GM21526 (cell line): ENCODE measurements at regions not wholly inside any gene's neighbourhood (a gene's known extent, or its start where the extent isn't known, plus 50 kb on each side); places are given as distances from the start of the nearest gene placed in this dataset.

ENCODE experiments used
- ATAC-seq: cut with Tn5 transposase; IDR thresholded peaks from one replicate; pipeline ENCODE4 v1.9.1; 2021; ENCODE audit warnings: moderate library complexity; ENCODE audit not compliant: unreplicated experiment, low FRiP score

DNA sequence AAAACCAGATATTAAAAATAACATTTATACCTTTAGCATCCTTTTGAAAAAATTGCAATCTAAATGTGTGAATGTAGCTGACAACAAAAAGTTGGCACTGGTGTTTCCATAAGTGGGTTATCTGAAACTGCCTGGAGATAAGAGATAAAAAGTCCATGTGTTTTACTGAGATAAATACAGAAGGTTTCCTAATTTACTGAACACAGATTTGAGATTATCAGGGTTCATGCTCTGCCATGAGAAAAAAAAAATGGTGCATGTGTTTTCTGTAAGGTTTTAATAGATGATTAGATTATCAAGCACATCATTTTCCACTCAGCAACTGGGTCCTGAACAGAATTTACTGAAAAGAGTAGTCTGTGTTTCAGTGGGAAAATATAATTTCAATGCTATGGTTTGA is 326.2 kb upstream of the SLIT2 start:
- no peak for ATAC-seq

DNA sequence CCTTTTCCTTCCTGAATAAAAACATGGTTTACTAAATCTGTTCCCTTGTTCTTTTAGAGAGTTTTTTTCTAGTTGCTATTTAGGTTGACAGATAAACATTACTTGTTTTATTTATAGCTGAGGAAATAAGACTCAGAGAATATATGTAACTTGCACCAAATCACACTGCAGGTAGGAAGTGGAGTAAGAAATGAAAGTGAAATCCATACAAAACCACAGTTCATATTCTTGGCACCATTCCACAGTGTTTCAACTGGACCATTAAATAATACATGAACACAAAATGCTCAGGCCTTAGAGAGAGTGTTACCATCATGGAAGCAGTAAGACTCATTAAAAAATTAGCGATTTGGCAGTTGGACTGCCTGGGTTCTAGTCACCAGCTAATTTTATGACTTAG is 326.9 kb upstream of the SLIT2 start:
- no peak for ATAC-seq

DNA sequence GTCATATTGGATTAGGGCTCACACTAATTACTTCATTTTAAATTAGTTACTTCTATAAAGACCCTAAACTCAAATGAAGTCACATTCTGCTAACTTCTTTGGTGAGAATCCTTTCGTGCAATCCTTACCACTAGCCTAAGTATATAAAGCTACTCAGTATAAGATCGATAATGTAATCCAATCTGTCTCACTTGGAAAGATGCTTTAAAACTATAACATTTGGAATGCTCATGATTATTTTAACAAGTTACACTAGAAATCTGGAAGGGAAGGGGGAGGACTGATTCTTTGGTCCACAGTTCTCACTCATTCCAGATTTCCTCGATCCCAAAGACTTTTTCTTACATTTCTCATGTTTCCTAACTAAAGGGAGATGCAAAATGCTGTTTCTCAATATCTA is 336.4 kb upstream of the SLIT2 start:
- ATAC-seq: no peak

DNA sequence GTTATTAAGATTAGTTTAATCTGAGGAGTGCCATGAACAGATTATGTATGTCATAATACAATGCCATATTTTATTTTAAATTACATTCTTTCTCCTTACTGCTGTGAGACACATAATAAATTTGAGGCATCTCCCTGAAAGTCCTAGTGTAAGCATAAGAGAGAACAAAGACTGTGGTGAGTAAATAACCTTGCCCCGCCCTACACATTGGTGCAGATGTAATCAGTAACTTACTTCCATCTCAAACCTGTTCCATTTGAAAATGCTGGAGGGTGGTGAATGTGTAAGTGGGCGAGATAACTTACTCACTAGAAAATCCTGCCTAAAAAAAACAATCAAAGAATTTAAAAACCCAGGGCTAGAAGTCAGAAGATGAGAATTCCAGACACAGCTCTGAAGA is 338.1 kb upstream of the SLIT2 start:
- ATAC-seq: no peak

DNA sequence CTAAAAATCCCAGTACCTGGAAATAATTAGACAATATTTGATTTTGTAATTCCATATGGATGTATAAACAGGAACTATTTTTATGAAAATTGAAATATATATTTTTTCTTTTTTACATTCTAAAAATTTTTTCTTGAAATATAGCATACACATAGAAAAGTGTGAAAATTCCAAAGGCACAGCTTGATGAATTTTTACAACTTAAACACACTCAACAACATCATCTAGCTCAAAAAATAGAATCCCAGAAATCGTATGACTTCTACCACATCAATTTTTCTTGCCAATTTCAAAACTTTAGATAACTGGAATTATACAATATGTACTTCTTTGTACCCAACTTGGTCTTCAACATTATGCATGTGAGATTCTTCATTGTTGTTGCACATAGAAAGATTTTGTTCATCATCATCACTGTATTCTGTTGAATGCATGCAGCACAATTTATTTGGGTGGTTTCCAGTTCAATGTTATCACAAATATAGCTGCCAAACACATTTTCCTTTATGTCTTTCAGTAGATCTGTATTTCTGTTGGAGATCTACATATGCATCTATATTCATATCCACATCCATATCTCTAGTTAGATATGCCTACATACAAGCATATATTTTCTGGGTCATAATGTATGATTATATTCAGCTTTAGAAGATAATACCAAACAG is 340.7 kb upstream of the SLIT2 start:
- ATAC-seq: no peak

DNA sequence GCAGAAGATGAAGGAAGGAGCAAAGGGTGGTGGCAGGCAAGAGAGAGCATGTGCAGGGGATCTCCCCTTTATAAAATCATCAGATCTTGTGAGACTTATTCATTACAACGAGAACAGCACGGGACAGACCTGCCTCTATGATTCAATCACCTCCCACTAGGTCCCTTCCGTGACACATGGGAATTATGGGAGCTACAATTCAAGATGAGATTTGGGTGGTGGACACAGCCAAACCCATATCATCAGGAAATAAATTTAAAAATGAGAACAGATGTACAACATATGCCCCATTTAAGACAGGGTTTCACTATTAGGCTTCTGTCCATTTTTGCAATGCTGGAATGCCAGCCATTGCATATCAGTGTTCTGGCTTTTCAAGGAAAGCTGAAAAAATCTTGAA is 346.7 kb upstream of the SLIT2 start:
- no peak for ATAC-seq

DNA sequence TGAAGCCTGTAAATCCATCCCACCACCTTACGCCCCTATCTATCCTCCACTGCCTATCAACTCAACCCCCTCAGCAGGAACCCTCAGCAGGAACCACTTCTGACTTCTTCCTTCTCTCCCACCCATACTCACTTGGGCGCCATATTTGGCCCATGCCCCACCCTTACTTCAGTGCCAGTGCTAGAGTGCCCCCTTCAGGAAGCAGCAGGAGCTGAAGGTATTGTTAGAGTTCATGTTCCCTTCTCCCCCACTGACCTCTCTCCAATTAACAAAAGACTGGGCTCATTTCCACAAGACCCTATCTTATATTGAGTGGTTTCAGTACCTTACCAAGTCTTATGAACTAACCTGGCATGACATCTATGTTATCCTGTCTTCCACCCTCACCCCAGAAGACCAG is 363.1 kb upstream of the SLIT2 start:
- ATAC-seq: no peak

DNA sequence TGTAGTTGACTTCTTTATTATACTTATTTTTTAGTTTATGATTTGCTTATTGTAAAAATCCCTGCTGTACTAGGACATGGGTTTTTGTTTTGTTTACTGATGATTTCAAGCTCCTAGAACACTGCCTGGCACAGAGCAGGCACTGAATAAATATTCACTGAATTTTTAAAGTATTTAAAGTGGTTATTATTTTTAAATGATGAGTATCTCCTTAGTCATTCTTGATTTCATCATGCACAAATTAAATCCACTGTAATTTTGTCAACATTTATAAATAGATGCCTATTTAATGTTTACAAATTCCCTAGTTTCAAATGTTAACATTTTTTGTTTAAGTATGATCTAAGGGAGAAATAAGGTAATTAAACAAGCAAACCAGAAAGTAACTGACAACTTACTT is 367.9 kb upstream of the SLIT2 start:
- ATAC-seq: no peak

DNA sequence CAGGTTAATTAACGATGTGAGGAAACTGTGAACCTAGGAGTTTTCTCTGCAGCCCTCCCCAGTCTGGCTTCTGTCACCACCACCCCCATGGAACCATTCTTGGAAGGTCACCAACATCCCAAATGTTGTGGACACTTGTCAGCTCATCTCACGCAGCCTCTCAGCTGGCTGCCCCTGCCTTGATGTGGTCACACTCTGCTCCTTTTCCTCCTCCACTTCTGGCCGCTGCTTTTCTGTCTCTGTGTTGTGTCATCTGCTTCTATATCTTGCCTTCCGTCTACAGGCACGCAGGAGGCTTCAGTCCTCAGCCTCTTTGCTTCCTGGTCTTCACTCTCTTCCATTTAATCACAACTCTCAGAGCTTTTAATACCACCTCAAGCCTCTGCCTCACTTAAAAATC is 371.5 kb upstream of the SLIT2 start:
- no peak for ATAC-seq

DNA sequence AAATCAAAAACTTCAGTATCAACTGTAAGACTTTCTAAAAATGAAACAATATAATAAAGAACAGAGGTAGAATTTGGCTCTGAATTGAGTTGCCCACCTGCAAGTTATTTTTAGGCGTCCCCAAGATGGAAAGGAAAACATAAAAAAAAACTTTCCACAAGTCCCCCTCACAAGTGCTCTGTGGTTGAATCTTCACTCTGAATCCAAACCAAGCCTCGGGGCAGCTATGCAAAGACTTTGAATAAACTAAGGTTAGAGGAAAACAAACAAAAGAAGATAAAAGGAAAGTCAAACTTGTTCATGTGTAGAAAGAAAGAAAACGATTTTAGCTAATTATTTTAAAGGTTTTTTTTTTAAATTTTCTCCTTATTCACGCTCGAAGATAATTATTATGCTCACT is 372.4 kb upstream of the SLIT2 start:
- ATAC-seq: no peak

DNA sequence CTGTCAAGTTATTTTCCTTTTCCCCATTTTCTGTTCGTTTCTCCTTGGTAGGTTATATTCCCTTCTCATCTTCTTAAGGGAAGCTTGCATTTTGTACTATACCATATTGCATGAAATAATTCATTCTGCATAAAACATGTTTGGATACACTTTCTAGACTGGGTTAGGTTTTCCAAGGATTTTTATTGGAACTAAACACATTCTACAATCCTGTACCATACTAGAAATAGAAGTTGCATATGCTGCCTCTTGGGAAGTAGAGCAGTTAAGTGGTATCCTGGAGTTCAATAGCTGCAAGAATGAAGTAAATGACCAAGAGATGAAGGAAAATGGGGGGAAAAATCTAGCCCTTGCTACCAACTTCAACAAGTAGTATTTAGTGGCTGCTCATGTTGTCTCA is 393.7 kb upstream of the SLIT2 start:
- no peak for ATAC-seq

DNA sequence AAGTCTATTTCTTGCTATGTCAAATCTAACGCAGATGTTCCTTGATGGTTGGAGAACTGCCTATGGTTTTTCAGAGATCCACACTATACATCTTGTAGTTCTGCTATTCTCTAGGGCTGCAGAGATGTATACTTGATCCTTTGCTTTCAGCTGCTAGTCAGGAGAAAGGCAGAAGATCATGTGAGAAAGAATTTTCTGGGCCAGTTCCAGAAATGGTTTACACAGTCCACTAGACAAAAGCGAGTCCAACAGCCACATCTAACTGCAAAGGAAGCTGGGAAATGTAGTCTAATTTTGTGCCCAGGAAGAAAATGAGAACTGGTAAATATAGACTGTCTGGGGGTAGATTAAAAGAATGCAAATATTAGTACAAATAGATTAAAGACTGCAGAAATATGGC is 394.3 kb upstream of the SLIT2 start:
- no peak for ATAC-seq

DNA sequence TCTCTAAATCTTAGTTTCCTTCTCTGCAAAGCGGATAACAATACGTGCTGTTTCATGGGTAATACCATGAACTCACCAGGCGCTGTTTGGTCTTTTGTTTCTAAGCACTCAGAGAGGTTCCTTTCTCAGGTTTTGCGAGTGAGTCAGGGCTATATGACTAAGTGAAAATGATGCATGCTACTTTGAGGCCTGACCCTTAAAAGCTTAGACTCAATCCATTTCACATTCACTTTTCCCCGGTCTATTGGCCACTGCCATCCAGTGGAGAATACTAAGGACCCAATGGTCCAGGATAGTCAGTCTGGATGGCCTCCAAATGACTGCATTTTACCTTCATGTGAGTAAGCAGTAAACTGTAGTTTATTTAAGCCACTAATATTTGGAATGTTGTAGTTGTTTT is 400.8 kb upstream of the SLIT2 start:
- ATAC-seq: no peak

DNA sequence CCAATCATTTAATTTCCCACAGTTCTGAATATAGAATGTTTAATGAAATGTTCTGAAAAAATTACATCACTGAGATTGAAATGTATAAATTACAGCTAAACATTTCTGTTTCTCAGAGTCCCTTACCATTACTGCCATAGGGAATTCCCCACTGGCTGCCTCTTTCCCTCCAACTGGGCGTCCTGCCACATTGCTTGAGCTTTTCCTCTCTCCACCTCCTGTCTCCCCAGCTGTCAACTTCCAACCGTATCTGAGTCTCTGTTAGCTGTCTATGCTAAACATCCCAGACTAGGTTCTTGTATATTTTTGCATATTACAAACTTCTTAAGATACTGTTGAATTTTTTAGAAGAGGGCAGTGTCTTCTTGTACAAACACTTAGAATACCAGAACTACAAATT is 407.3 kb upstream of the SLIT2 start:
- ATAC-seq: no peak

DNA sequence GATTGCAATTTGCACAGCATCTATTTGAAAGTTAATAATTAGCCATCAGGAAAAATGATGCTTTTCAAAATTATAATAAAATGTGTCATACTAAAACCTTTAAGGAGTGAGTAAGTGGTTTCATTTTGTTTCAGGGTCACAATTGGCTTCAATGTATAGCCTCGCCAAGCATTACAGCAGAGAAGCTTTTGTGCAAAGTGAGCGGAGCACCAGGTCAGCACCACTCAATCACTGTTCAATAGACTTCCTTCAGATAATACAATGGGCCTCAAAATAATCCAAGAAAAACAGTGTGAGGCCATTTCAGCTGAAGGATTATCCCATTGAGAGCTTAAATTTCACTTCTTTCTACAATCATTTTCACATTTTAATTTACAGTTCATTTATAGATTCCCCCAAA is 409.2 kb upstream of the SLIT2 start:
- no peak for ATAC-seq

DNA sequence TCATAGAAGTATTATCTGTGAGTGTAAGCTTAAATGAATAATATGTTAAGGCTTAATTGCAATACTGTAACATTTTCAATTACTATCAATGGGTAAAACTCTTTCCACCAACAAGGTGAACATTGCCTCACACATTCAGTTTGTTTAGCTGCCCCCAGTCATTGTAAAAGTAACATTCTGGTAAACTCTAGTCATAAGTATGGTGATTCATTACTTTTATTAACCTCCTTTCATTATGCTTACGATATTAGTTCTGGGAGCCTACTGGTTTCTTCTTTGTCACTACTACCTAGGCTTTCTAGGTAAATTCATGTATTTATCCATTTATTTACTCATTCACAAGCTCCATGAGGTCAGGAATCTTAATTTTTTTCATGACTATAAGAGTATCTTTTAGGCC is 412.8 kb upstream of the SLIT2 start:
- ATAC-seq: no peak

DNA sequence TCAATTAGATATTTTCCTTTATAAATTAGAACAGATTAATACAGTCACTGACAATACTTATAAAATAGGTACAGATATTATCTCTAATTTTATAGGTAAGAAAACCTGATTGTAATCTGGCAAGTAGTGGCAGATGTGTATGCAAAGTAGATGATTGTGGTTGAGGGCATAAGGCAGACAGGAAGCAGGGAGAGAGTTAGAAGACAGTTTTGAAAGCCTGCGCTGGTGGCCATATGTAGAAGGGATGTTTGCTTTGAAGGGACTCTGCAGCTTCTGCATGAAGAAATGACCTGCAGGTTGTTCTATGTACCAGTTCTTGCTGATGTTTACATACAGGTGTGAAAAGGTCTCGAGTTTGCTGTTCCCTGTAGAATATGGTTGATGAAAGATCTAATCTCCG is 416.3 kb upstream of the SLIT2 start:
- no peak for ATAC-seq

DNA sequence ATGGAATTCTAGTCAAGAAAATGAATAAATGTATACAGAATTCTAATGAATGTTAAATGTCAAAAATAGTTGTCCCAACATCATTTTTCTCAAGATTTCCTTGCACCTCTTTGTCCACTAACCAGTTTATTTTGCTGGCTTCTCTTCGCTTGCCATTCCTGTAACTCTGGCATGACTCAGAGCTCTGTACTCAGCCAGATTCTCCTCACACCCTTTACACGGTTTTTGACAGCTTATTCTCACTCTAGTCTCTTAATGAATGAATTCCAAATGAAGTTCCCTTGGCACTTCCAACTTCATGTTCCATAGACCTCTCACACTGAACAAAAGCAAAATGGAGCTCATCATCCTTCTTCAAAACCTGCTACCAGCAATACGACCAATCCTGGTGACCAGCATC is 419.3 kb upstream of the SLIT2 start:
- ATAC-seq: no peak

DNA sequence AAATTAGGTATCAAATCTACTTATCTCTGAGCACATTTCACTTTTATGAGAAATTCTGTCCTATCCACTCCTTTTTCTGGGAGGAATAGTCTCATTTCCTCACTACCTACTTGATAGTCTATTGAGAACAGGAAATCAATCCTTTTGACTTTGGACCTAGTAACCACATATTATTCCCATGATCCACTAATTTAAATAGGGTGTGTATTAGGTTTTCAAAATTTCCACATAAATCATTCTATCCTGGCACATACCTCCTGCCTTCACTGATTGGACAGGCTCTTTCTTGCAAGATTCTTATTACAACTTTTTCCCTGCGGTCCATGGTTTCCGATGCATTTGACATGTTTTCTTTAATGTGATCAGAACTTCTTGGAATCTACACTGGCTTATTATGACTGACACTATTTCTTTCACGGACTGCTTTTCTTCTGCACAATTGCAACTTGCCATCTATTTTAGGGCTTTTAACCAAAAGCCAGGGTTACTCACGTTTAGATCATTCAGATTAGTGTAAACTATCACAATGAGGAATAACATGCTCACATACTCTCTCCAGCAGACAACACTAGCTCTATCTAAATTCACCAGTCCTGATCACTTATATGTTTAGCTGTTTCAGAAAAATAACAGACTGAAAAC is 419.9 kb upstream of the SLIT2 start:
- no peak for ATAC-seq

DNA sequence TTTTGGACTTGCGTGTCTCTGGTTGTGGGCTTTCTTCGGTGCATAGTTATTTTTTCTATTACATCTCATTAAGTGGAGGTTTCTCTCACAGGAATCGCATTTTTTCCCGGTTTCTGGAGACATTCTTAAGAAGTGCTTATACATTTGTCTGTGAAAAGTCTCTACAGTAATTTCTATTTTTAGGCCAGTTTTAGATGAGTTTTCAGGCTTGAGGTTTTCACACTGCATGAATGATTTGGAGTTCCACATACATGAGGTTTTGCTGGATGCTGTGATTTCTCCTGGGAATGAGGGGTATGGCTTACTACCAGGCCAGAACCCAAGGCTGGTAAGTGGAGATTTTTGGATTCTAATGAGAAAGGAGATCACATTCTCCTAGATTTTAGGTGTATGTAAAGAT is 422.6 kb upstream of the SLIT2 start:
- ATAC-seq: no peak

DNA sequence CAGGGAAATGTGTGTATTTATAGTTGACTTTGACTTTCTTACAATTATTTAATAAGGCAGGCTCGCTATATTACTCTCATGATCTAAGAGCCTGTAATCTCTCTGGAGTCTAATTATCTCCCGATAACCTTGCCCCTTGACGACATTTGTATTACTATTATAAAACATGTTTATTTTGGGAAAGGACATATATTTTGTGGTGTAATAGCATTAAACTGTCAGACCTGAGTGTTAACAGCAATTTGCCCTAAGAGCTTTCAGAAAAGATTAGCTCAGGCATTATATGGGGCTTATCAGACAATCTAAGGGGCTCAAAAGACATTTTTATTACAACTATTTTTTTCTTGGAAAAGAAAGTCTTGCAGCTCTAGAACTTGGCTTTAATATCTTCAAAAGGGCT is 427.9 kb upstream of the SLIT2 start:
- no peak for ATAC-seq

DNA sequence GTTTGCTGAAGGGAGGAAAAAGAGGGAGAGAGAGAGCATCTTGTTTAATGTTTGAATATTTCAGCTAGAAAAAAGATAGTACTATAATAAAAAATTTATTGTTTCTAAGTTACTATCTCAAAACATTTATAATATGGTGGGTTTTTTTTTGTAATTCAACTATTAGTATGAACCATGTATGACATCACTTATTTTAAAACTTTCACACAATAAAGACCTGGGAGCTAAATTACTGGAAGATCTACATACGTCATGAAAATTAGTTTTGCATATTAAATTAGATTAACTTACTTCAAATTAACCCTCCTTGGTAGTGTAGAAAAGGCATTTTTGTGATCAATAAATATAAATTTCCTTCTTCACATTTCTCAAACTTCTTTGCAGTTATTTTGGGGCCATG is 432.0 kb upstream of the SLIT2 start:
- ATAC-seq: no peak

DNA sequence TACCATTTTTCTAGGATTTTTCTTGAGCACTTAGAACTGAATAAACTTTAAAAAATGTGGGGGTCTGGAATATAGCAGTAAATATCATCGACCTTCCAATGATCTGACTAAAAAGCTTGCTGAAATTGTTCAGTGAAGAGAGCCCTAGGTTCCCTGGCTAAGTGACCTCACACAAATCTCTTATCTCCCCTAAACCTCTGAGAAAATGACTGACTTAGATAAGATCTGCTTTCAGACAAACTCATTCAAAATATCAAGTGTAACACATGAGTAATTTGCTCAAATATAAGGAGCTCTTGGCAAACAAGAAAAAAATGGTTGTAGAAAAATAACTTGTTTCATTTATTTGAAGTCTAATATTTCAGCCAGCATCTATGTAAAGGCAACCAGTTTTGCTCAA is 441.7 kb upstream of the SLIT2 start:
- ATAC-seq: no peak
